G401.6 (cell line): ENCODE measurements at regions not wholly inside any gene's neighbourhood (a gene's known extent, or its start where the extent isn't known, plus 50 kb on each side); places are given as distances from the start of the nearest gene placed in this dataset.
"Not testable (repeated sequence)": the region's sequence is repeated elsewhere in the genome, so short reads cannot be mapped to it uniquely, and the experiment has no call there.

Experiments
- FAIRE-seq: peaks from 2 replicates; lab custom pipeline; 2012; peaks lifted over from hg19 to GRCh38; lab: Jason Lieb, UNC

DNA sequence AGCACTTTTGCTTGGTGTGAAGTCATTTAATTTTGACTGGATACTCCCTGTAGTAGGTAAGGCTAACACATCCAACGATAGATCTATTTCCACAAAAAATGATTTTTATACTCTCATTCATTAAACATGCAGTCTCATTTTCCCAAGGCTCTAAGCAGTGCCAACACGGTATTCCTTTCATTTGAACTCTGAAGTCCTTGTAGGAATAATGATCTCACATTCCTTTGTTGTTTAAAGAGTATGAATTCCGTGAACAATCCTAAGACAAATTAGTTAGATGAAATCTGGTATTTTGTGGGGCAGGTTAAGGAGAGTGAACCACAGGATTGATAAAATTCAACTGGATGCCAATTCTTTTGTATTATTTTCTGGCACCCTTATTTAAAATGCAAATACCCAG, 66.6 kb downstream of the LACC1 start:
- FAIRE-seq: no peak

DNA sequence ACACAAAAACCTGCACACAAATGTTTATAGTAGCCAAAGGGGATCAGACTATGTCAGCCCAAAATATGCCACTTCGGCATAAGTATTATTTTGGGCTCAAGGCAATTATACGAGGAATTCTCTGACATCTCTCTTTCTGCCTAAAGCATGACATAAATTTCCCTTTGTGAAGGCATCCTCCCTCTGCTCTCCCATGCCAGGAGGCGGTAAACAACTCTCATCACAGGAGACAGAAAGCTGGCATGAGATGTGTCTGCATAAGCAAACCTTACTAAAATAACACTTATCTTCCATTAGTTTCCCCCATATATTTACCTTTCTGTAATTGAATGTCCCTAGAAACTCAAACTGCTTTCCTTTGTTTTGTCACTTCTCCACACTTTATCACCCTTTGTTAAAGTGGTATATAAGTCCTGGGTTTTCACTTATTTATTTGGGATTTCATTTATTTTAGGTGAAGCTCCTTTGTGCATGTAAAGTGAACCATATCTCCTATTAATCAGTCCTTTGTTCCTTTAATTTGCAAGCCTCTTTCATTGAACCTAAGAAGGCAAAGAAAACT, 68.3 kb downstream of the LACC1 start:
- FAIRE-seq: no peak

DNA sequence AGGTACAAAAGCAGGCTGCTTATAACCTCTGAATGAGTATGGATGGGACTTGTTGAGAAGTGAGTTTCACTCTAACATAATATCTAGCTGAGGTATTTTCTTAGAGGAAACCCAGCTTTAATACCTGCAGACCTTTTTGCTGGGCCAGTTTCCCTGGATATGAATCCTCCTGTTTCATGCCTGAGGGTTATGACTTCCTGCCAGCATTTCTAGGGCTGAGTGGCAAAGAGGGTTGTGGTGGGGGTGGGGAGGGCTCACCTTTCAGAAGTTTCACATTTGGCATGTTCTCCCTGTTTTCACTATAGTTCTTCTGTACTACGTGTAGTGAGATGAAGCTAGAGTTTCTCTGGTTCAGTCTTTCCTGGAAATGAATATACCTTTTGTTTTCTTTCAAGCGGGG, 73.7 kb downstream of the LACC1 start:
- FAIRE-seq: no peak

DNA sequence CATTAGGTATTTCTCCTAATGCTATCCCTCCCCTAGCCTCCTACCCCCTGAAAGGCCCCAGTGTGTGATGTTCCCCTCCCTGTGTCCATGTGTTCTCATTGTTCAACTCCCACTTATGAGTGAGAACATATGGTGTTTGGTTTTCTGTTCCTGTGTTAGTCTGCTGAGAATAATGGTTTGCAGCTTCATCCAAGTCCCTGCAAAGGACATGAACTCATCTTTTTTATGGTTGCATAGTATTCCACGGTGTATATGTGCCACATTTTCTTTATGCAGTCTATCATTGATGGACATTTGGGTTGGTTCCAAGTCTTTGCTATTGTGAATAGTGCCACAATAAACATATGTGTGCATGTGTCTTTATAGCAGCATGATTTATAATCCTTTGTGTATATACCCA, 77.3 kb downstream of the LACC1 start:
- FAIRE-seq: not testable (repeated sequence)

DNA sequence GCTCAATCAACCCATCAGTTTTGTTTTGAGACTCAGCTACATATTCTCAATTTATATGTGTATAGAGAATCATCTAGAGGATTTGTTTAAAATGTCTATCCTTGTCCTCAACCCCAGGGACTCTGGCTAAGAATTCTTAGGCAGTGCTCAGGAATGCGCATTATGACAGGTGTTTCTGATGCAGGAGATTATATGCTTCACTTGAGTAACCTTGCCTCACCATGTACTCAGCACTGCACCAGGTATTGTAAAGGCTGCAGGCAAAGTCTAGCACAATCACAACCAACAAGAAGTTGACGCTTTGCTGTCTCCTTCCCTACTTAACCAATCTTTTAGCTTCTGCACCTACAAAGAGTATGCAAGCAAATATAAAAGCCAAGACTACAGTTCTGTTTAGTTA, 79.6 kb downstream of the LACC1 start:
- no peak for FAIRE-seq

DNA sequence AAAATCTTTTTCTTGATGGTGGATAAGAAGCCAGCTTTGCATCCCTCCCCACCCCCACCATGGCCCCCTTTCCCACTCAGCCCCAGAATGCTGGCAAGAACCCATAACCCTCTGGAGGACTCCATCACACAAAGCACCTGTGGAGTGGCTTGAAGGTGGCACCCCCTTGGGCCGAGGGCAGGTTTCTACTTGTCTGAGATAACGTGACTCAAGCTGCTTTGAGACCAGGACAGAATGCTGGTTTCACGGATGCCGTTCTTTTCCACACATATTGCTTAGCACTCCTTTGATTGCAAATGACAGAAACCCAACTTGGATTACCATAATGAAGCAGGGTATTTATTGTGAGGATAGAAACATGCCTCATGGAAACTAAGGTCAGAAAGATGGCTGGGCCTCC, 82.2 kb downstream of the LACC1 start:
- FAIRE-seq: no peak

DNA sequence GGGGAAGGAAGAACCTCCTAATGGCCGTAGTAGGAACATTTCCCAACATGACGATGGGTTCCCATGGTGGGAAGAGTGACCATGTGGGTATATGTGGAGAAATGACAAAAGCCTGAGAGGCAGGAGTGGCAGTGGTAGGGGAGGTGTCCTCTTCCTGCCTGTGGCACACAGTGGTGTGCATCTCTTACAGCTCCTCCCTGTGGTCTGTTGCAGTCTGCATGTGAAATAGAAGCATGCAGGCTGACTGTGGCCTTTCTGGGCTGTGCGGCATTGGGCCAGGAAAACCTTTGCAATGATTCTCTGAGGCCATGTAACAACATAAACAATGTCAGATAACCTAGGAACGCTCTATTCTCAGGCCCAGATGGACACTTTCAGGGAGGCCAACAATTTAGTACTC, 84.0 kb downstream of the LACC1 start:
- no peak for FAIRE-seq

DNA sequence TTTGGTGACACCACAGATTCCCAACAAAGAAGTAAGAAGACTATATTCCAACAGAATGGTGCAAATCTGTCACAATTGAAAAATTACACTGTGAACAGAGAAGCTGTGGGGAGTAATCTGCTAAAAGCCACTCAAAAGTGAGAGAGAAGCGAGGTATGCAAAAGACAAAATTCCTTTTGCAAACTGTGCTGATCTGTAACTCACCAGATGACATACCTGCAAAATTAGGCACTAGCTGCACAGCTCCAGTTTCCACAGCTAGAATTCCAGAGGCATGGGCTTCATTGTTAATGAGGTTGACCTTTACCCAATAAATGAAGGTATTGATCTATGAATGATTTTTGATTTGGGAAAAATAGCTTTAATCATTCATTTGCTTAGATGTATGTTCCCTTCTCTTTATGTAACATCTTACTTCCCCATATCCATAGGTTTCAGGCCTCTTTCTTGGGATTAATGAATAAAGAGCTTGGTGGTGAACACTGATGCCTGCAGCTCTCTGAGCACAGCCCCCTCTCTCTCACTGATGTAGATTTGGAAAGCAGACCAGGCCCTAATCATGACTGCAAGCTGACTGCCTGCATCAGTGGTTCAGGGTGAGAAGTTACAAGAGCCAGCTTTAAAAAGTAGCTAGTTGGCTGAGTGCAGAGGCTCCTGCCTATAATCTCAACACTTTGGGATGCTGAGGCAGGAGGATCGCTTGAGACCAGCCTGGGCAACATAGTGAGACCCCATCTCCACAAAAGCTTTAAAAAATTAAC, 85.2 kb downstream of the LACC1 start:
- no peak for FAIRE-seq

DNA sequence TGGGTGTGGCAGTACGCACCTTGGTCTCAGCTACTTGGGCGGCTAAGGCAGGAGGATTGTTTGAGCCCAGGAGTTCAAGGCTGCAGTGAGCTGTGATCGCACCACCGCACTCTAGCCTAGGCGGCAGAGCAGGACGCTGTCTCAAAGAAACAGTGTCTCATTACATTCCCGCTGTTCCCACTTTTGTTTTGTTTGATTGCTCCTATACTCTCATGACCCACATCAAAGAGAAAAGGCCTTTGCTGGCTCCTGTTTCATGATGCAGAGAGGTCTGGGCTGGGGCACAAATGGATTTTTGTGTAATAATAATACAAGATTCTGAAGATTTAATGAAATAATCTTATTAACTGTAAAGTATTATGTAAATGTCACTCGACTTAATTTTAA, 85.7 kb downstream of the LACC1 start:
- FAIRE-seq: no peak

DNA sequence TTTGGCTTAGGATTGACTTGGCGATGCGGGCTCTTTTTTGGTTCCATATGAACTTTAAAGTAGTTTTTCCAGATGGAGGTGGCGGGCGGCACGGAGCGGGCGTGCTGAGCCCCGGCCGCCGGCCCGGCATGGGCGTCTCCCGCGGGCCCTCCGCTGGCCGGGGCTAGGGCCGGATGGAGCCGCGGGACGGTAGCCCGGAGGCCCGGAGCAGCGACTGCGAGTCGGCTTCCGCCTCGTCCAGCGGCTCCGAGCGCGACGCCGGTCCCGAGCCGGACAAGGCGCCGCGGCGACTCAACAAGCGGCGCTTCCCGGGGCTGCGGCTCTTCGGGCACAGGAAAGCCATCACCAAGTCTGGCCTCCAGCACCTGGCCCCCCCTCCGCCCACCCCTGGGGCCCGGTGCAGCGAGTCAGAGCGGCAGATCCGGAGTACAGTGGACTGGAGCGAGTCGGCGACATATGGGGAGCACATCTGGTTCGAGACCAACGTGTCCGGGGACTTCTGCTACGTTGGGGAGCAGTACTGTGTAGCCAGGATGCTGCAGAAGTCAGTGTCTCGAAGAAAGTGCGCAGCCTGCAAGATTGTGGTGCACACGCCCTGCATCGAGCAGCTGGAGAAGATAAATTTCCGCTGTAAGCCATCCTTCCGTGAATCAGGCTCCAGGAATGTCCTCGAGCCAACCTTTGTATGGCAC, 88.7 kb downstream of the LACC1 start:
- not testable (repeated sequence) for FAIRE-seq

DNA sequence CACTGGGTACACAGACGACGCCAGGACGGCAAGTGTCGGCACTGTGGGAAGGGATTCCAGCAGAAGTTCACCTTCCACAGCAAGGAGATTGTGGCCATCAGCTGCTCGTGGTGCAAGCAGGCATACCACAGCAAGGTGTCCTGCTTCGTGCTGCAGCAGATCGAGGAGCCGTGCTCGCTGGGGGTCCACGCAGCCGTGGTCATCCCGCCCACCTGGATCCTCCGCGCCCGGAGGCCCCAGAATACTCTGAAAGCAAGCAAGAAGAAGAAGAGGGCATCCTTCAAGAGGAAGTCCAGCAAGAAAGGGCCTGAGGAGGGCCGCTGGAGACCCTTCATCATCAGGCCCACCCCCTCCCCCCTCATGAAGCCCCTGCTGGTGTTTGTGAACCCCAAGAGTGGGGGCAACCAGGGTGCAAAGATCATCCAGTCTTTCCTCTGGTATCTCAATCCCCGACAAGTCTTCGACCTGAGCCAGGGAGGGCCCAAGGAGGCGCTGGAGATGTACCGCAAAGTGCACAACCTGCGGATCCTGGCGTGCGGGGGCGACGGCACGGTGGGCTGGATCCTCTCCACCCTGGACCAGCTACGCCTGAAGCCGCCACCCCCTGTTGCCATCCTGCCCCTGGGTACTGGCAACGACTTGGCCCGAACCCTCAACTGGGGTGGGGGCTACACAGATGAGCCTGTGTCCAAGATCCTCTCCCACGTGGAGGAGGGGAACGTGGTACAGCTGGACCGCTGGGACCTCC, 89.4 kb downstream of the LACC1 start:
- not testable (repeated sequence) for FAIRE-seq

DNA sequence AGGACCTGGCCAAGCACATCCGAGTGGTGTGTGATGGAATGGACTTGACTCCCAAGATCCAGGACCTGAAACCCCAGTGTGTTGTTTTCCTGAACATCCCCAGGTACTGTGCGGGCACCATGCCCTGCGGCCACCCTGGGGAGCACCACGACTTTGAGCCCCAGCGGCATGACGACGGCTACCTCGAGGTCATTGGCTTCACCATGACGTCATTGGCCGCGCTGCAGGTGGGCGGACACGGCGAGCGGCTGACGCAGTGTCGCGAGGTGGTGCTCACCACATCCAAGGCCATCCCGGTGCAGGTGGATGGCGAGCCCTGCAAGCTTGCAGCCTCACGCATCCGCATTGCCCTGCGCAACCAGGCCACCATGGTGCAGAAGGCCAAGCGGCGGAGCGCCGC, 90.2 kb downstream of the LACC1 start:
- not testable (repeated sequence) for FAIRE-seq

DNA sequence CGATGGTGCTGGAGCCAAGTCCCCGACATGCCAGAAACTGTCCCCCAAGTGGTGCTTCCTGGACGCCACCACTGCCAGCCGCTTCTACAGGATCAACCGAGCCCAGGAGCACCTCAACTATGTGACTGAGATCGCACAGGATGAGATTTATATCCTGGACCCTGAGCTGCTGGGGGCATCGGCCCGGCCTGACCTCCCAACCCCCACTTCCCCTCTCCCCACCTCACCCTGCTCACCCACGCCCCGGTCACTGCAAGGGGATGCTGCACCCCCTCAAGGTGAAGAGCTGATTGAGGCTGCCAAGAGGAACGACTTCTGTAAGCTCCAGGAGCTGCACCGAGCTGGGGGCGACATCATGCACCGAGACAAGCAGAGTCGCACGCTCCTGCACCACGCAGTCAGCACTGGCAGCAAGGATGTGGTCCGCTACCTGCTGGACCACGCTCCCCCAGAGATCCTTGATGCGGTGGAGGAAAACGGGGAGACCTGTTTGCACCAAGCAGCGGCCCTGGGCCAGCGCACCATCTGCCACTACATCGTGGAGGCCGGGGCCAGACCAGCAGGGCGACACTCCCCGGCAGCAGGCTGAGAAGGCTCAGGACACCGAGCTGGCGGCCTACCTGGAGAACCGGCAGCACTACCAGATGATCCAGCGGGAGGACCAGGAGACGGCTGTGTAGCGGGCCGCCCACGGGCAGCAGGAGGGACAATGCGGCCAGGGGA, 91.0 kb downstream of the LACC1 start:
- not testable (repeated sequence) for FAIRE-seq

DNA sequence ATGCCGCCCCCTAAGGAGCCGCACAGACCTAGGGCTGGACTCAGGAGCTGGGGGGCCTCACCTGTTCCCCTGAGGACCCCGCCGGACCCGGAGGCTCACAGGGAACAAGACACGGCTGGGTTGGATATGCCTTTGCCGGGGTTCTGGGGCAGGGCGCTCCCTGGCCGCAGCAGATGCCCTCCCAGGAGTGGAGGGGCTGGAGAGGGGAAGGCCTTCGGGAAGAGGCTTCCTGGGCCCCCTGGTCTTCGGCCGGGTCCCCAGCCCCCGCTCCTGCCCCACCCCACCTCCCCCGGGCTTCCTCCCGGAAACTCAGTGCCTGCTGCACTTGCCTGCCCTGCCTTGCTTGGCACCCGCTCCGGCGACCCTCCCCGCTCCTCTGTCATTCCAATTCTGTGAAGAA, 91.6 kb downstream of the LACC1 start:
- not testable (repeated sequence) for FAIRE-seq

DNA sequence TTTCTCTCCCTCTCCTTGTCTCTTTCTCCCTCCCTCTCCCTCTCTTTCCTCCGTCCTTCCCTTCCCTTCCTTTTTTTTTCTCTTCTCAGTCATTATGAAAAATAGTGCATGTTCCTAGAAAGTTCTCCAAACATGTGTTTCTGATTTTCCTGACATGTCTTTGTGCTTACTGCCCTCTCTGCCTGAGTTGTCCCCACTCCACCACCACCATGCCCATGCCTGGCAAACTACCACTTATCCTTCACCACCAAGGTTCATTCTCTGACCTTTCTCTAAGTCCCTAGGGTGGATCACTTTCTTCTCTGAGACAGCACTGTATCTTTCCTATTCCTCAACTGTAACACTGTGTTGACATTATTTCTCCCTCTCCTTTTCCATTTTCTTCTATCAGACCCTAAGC, 98.2 kb downstream of the LACC1 start:
- no peak for FAIRE-seq

DNA sequence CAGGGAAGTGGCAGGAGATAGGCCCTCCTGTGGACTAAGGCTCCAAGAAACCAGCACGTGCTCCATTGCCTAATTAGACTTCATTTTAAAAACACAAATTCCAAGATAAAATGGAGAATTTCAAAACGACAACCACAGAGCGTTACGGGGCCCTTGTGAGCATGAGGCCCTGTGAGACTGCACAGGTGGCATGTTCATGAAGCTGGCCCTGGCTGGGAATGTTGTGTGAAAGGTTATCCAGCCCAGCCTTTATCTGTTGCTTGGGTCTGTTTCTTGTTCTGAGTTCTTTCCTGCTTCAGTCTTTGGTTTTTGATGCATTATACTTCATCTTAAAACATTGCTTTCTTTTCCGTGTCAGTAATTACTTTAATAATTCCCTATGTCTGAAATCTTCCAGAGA, 99.0 kb downstream of the LACC1 start:
- FAIRE-seq: no peak

DNA sequence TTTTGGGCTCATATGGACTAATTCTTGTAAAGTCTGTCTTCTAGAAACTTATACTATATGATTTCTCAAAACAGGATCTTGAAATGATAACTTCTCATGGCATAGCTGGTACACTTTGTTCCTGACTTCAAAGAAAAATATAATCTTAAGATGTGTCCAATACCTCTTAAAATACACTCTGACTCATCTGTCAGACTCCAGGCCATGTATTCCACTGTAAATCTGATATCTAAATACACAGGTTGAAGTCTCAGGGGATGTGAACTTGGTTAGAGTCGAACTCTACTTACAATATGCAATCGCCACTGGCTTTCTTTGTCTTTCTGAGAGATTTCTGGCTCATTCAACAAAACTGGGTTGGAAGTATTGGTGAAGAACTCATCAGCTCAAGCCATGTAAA, 99.8 kb downstream of the LACC1 start:
- FAIRE-seq: no peak

DNA sequence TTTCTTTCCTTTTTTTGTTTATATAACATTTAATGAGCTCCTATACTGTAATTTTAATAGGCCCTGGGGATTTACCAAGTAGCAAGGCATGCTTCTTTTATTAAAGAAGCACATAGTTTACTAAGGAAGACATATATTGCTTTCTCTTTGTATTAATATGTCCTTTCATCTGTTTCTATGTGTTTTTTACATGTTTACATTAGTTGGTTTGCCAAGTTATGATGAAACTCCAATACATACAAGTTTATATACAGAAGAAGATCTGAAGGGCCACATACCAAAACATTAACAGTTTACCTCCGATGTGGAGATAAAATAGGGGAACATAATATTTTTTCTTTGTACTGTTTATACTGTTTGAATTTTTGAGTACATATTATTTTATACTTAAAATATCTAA, 100.9 kb downstream of the LACC1 start:
- FAIRE-seq: no peak

DNA sequence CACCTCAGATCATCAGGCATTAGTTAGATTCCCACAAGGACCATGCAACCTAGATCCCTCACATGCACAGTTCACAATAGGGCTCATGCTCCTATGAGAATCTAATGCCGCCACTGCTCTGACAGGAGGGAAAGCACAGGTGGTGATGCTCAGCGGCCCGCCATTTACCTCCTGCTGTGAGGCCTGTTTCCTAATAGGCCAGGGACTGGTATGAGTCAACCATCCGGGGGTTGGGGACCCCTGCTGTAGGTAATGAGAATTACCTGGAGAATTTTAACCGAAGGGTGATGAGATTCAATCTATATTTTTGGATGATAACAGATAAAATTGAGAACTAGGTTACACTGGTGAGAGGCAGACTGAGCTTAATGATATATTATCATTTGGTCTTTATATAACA, 101.4 kb downstream of the LACC1 start:
- FAIRE-seq: no peak

DNA sequence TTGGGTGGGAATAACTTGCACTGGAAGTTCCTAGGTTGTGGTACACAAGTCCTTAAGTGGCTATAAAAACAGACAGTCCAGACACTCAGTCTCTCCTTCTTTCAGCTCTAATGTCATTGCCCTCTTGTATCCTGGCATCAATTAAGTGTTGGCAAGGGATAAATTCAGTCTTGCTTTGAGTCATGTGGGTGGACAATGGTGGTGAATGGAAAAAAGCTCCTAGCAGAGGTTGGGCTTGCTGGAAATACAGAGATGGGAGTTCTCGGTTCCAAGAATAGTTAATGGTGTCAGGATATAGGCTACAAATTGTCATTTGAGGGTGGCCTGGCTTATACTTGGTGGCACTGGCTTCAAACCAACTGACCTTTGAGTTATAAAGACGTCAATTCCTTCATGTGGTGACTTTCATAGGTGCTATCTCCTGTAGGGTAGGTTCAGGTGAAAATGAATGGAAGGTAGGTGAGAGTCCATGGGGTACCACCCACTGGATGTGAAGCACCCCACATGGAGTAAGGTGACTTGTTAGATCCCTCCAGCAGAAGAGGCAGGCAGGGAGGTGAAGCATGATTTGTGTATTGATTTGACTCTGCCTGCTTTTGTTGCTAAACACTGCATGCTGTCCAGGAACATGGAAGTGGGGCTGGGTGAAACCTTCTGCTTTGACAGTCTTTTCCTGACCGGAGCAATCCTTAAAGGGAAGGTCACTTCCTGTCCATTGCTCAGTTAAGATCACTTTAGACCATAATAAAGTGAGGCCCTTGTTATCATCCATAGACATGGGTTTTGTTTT, 102.0 kb downstream of the LACC1 start:
- no peak for FAIRE-seq

DNA sequence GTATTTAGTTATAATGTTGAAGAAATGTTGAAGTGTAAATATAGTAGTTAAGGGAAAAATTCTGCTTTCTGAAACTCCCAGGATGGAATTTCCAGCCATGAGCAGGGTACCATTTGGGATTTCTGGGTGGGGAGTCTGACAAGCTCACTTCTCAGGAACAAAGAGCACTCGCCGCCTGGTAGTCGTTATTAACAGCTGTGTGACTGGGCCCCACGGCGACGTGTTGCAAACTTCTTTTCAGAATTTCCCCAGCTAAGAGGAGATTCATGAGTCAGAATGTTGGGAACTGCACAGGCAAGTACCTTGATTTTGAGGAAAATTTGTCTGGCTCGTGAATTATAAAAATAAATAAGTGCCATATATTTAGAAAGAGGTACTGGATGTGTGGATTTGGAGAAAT, 103.7 kb downstream of the LACC1 start:
- no peak for FAIRE-seq

DNA sequence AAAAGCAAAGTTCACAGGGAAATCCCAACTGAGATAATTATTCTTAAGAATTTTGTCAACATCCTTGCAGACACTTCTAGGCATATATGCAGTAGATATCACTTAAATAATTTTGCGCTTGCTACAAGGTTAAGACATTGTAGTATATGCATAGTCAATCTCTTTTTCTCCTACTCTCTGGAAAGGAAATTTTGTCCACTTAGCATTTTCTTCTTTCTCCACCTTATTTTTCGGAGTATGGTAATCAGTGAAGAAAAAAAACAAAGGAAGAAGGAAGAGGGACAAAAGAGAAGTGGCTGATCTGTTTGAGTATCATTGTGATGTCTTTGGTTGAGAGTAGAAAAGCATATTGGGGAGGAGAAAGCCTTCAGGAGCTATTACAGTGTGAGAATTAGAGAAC, 104.6 kb downstream of the LACC1 start:
- no peak for FAIRE-seq
